Stimulated activated naive CD8-positive, alpha-beta T cell treated with anti-CD3 and anti-CD28 coated beads, Interleukin-15, Interleukin-2, amounts not matched to agents 100 U/mL and 50 U/mL, for 24 hours (primary cell): ENCODE measurements at regions not wholly inside any gene's neighbourhood (a gene's known extent, or its start where the extent isn't known, plus 50 kb on each side); places are given as distances from the start of the nearest gene placed in this dataset.

Source experiments
- ATAC-seq: fragments of 150-1000 bp; cut with Tn5 transposase; one replicate; pipeline ENCODE4 v1.10.0; 2021
- DNase-seq: peaks from one replicate; pipeline ENCODE4 v3.0.0; 2021

DNA sequence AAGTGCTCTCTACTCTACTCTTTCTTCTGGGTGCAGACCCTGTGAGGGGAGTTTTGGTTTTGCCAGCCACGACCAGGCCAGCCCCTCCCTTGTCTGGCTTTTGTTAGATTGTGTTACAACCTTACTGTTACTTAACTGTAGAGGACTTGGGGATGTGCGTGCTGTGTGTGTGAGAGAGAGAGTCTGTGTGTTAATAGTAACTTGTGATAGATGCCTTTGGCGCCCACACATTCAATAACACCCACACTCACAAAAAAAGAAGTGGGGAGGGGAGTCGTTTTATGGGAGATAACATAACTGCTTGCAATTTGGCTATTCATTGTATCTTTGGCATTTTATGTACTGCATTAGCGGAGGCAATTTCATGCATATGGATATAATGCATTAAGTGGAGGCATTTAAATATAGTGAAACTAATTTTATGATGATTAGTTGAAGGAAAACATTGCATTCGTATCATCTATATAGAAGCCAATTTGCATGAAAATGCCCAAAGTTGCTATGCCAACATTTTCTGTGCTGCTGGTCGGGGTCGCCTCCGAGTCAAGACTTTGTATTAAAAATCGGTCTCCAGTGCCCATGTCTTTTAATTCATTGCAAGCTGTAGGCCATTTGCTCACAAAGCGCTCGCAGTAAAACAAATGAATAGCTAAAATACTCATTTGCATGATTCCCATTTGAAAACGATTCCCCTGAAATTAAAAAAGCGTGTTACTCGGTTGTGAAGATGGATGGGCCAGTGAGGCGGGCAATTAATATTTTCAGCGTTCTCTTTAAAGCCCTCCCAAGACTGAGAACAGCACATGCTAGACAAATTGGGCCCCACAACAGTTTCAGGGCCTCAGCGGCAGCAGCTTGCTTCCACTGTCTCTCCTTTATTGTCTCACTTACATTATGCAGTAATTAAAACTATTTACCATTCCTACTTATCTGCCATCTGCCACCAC is 158.5 kb upstream of the SMAD3 start:
- DNase-seq (no peak), ATAC-seq (no peak)

DNA sequence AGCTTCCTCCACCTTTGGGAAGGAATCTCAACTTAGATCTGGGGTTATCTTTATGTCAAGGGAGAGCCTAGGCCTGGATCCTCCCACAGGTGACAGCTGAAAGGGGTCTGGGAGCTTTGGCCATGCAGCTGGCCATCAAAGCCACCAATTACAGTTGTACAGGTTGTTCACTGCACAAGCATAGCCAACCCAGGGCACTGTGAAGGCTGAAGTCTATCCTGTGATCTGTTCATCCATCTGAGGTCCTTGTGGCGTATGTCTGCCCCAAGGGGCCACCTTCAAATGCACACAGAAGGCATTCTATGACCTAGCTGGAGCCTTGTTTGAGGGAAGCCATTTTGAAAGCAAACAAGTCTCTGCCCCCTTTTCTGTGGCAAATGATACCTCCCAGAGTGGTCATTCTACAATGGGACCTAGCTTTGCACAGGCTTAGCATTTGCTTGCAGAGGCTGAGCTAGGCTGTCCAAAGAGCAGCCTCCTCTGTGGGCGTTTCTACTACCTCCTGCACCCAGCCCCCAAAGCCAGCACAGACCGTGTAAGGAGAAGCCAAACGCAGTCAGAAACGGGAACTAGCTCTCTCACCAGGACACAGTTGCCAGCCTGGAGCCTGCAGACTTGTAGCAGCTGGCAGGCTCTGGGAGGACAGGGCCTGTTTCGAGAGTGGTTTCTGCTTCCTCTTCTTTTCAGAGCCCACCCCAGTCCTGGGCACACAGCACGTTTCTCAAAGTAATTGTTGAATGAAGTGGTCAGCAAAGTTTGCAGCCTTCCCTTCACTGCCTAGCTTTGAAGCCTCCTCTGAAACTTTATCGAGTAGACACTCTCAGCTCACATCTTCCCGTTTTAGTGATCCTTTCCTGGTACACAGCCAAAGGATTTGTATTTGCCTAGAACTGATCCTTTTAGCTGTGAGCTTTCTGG is 157.3 kb upstream of the SMAD3 start:
- no peak for DNase-seq
- no peak for ATAC-seq

- DNase-seq (no peak), ATAC-seq (no peak)
Observed at GRCh38 chr15:66908744-66909095, 156.7 kb upstream of the SMAD3 start.

DNA sequence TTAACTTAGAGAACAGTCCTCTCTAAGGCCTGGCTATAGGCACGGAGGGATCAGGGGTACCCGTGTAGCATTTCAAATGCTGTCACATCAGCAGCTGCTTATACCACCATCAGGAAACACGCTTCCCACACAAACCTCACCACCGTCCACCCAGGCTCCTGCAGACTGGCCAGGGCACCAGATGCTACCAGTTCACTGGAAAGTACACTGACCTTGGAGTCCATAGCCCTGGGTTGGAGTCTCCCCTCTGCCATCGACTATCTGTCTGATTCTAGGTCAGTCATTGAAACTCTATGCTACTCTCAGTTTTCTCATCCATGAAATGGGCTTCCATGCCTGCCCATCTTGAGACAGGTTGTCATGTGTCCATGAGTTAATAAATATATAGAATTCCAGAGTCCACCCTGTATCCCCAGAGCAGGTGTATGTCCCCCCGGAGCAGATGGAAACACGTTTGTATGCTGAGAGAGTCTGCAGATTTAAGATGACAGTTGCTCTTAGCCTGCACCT is 156.0 kb upstream of the SMAD3 start:
- DNase-seq, result no peak
- ATAC-seq, result no peak

- no peak for ATAC-seq
- DNase-seq, result no peak
Observed at GRCh38 chr15:66911131-66911700, 154.2 kb upstream of the SMAD3 start.

- DNase-seq, result no peak
- peak; percentile 28 for ATAC-seq
Observed at GRCh38 chr15:66912001-66912400, 153.4 kb upstream of the SMAD3 start.

DNA sequence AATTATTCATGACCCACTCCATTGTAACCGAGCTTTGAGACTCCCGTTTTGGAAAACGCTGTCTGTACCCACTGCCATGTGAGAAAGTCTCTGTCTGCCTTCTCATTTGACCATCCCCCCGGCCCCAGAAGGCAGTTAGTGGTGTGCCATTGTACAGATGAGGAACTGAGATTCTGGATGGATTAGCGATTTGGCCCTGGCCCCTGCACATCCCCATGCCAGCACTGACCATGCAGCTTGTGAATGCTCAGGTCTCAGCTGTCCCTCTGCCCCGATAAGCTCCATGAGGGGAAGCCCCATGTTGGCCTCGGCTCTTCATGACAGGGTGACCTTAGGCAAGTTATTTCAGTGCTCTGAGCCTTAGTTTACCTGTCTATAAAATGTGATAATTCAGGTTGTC is 153.0 kb upstream of the SMAD3 start:
- no peak for DNase-seq
- no peak for ATAC-seq

DNA sequence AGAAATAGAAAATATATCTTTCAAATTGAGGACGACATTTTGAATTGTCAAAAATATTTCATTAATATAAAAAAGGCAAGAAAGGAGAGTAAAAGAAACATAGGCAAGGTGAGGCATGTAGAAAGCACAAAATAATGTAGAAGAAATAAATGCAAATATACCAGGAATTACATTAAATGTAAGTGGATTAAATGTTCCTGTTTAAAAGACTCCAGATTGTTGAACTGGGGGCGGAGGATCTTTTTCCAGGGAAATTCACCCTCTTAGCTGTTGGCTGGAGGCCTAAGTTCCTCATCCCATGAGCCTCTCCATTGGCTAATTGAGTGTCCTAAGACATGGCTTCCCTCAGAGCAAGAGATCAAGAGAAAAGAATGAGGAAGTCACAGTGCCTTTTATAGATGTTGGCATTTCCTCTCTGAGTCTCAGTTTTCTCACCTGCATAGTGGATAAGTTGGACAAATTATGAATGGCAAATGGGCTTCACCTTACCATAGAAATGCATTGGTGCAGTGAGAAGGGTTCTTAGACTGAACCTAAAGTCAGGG is 147.4 kb upstream of the SMAD3 start:
- DNase-seq (no peak), ATAC-seq (no peak)

- ATAC-seq (no peak), DNase-seq (no peak)
Observed at GRCh38 chr15:66919421-66919820, 146.0 kb upstream of the SMAD3 start.

DNA sequence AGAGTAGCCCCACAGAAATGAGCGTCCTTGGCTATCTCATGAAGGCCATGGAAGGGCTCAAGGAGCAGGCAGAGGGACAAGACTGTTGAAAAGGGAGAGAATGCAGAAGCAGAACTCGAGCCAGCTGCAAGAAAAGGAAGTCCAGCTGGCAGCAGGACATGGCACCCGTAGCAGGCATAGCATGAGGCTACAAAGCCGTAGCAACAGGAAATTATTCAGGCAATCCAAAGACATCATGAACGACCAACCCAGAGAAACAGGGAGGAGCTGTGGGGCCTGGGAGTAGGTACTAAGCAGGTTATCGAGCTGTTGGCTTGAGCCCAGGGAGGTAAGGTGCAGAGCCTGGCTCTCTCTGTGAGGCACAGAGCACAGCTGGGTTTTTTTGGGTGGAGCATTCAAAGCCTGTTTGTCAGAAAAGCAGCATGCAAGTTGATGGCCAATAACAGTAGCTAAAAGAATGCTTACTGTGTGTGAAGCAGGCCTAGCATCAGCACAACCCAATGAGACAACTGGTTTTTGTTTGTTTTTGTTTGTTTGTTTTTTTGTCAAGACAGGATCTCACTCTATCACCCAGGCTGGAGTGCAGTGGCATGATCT is 144.0 kb upstream of the SMAD3 start:
- no peak for ATAC-seq

DNA sequence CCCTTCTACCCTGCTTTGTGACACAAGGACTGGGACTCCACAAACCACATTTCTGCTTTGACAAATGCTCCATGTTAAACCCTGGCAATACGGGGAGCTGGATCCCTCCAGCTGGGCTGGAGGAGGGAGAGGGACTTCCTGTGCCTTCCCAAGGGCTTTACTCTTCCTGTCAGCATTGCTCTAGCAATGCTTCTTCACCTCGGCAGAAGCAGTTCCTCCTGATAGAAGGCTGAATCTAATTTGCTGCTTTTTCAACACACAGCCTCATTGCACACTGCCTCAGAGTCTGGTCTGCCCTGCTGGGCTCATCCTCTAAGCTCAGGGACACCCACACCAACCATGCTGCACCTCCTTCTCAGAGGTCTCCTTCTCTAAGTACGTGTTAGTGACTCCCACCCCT is 142.8 kb upstream of the SMAD3 start:
- no peak for ATAC-seq
- DNase-seq, result no peak

More for the DNA sequence above, 144.0 kb upstream of the SMAD3 start:
- no peak for DNase-seq

DNA sequence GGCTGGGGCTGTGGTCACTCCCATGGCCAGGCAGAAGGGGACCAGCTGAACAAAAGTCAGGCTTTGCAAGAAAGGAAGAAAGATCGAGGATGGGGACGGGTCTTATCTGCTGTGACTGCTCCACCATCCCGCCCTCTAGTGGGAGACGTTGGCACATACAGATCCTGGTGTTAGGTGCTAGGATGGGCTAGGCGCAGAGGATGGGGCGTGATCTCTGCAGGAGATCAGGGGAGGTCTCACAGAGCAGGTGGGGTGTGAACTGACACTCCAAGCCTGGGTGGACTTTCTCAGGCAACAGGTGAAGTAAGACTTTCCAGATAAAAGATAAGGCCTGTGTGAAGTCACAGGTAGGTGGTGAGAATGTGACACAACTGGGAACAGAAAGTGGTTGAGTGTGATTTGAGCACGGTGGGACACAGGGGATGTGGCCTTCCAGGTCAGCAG is 141.9 kb upstream of the SMAD3 start:
- DNase-seq (peak; percentile 55), ATAC-seq (peak; percentile 70)

- DNase-seq (no peak), ATAC-seq (no peak)
Observed at GRCh38 chr15:66924889-66925288, 140.5 kb upstream of the SMAD3 start.

DNA sequence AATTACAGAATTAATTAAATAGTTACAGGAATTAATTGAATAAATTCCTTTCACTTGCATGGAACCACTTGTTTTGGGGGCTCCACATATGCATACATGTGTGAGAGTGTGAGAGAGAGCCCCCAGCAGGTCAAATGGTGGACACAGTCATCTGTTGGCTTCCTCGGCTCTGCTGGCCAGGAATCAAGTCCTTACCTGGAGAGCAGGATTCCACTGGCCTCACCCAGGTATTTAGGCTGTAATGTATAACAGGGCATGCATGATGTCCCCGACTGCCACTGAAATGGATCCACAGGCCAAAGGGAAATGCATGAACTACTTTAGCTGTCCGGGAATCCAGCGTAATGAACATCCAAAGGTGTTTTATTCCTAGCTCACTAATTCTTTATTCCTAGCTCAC is 139.7 kb upstream of the SMAD3 start:
- ATAC-seq (no peak), DNase-seq (no peak)

DNA sequence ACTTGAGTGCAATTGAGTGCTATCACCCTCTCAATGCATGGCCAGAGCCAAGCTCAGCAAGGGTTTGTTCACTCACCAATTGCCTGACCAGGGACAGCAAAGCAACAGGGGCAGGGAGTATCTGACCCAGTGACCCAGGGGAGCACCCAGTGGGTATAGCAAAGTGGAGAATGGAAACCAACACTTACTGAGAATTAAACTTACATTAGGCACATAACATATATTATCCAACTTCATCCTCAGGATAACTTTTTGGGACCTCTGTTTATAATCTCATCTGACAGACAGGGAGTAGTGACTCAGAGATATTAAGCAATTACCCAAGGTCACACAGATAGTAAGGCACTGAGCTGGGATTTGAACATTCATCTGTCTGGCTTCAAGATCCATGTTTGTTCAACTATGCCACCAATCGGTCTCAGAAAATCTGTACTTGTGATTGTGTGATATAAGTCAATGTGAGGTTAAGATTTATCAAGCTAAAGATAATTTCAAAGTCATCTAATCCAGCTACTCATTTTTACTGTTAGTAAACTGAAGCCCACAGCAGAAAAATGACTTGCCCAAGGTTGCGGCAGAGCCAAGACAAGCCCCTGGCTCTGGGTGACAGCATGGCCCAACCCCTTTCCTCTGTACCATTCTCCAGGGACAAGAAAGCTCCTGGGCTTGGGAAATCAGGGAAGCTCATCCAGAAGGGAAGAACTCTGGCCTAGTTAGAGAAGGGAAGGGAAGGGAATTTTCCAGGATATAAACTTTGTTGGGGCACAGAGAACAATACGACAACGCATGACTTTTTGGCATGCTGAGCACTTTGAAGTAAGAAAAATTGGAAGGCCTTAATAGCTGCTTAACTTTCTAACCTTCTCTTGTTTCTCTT is 138.0 kb upstream of the SMAD3 start:
- ATAC-seq, result no peak
- no peak for DNase-seq

GRCh38 chr15:66928101-66928500 is 137.3 kb upstream of the SMAD3 start:
- ATAC-seq, result no peak
- DNase-seq, result no peak

DNA sequence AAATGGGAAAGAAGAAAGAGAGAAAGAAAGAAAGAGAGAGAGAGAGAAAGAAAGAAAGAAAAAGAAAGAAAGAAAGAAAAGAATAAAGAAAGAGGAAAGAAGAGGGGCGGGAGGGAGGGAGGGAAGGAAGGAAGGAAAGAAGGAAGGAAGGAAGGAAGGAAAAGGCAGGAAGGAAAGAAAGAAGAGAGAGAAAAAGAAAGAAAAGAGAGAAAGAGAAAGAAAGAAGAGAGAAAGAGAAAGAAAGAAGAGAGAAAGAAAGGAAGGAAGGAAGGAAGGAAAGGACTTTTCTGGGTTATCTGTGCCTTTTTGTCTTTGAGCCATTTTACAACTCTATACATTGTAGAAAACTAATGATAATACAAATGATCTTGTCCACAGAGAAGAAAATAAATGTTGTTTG is 136.6 kb upstream of the SMAD3 start:
- ATAC-seq (no peak), DNase-seq (no peak)

DNA sequence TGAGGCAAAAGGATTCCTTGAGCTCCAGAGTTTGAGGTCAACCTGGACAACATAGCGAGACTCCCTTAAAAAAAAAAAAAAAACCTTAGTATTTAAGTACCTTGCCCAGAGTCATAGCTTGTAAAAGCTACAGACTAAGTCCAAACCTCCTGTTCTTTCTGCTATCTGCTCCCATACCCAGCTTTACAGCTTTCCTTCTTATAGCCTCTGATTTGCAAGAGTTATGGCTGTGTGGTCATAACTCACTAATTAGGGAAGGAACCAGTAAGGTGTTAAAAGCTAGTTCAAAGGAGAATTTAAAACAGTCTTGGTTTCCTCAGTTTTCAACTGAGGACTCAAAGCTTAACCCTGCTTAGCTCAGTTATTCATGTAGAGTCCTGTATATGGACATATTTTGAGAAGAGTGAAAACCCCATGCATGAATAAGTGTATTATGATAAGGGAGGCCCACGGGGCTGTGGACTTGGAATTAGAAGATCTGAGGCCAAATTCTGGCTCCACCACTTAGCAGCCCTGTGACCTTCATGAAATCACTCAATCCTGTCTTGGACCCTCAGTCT is 135.5 kb upstream of the SMAD3 start:
- no peak for DNase-seq
- no peak for ATAC-seq

- DNase-seq, result no peak
- ATAC-seq, result no peak
Observed at GRCh38 chr15:66931768-66932633, 133.4 kb upstream of the SMAD3 start.

GRCh38 chr15:66932634-66933024 is 132.8 kb upstream of the SMAD3 start:
- DNase-seq (no peak), ATAC-seq (no peak)
